Lower lobe of right lung (tissue), 2 donors: ENCODE measurements at regions not wholly inside any gene's neighbourhood (a gene's known extent, or its start where the extent isn't known, plus 50 kb on each side); places are given as distances from the start of the nearest gene placed in this dataset.

Source experiments
- ATAC-seq, 2 donors: fragments of 200-7000 bp; cut with Tn5 transposase; one replicate each; pipeline ENCODE4 v1.9.1; 2020 to 2022; ENCODE audit warnings: mild to moderate bottlenecking in 2 of 2, moderate library complexity in 2 of 2
- DNase-seq: peaks from one replicate; pipeline ENCODE4 v3.0.0-alpha.2; 2020
- H3K27ac ChIP-seq: fragments of 200-600 bp; one replicate; pipeline ENCODE4 v1.8.0; 2022
- H3K27me3 ChIP-seq: fragments of 200-600 bp; one replicate; pipeline ENCODE4 v1.8.0; 2022; ENCODE audit warnings: low read depth
- H3K36me3 ChIP-seq: fragments of 200-600 bp; one replicate; pipeline ENCODE4 v1.8.0; 2022; ENCODE audit warnings: mild to moderate bottlenecking
- H3K4me1 ChIP-seq: fragments of 200-600 bp; one replicate; pipeline ENCODE4 v1.8.0; 2022
- H3K4me3 ChIP-seq: fragments of 200-600 bp; one replicate; pipeline ENCODE4 v1.8.0; 2022; ENCODE audit warnings: mild to moderate bottlenecking
- H3K9me3 ChIP-seq: fragments of 200-600 bp; one replicate; pipeline ENCODE4 v1.8.0; 2022
- intact Hi-C: fragments of 100-400 bp; cut with DNase I; formaldehyde crosslinking; loops from one replicate; pipeline ENCODE4 v1.11.0; 2022
- TF ChIP-seq, protein P1 (sequence below): fragments of 200-600 bp; IDR thresholded peaks from one replicate; pipeline ENCODE4 v1.8.0; 2022; ENCODE audit warnings: antibody characterized with exemption, mild to moderate bottlenecking
- donor health status: DM: no; HTN: yes; CAD: no; lungs with severe emphysema.

DNA sequence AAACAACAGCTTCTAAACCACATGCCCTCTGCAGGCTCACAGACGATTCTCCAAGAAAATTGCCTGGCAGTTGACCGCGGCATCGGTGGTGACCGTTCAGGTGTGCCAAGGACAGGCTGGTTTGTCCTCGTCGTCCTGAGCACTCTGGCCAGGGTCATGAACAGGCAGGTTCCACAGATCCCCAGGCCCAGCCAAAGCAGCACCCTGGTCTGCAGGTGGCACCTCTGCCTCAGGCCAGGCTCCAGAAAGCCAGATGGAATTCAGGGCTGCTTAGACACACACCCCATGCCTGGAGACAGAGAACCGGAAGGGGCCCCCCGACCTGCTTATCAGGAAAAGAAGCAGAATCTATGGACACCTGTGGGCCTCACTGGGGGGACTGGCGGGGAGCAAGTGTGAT, 338.7 kb downstream of the BRD1 start:
- no peaks in the 10 kb centered on the region for H3K27me3 ChIP-seq
- no peak overlapping the region for H3K27ac ChIP-seq
- ATAC-seq, result no peak
- H3K9me3 ChIP-seq, result no peaks in the 10 kb centered on the region
- no peak for DNase-seq
- no peaks in the 10 kb centered on the region for H3K36me3 ChIP-seq
- no peaks in the 10 kb centered on the region for H3K4me1 ChIP-seq
- intact Hi-C loops, result no loop called here
- no peak overlapping the region for H3K4me3 ChIP-seq
- TF ChIP-seq, protein P1, sequence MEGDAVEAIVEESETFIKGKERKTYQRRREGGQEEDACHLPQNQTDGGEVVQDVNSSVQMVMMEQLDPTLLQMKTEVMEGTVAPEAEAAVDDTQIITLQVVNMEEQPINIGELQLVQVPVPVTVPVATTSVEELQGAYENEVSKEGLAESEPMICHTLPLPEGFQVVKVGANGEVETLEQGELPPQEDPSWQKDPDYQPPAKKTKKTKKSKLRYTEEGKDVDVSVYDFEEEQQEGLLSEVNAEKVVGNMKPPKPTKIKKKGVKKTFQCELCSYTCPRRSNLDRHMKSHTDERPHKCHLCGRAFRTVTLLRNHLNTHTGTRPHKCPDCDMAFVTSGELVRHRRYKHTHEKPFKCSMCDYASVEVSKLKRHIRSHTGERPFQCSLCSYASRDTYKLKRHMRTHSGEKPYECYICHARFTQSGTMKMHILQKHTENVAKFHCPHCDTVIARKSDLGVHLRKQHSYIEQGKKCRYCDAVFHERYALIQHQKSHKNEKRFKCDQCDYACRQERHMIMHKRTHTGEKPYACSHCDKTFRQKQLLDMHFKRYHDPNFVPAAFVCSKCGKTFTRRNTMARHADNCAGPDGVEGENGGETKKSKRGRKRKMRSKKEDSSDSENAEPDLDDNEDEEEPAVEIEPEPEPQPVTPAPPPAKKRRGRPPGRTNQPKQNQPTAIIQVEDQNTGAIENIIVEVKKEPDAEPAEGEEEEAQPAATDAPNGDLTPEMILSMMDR, result no peak

DNA sequence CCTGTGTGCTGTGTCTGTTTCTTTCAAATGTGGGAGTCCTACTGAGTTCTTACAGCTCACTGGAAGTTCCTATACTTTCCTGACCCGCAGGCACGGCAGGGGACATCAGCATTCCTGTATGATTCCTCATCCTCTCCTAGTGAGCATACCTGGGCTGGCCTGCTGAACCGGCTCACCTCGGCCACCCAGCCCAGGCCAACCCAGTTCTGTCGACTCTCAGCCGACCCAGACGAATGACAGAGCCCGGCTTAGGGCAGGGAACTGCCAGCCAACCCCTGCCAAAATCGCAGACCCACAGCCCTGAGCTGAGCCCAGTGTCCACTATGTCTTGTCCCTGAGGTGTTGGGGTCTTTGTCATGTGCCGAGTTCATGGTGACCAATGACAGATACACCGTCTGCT, 339.7 kb downstream of the BRD1 start:
- DNase-seq (no peak), ATAC-seq (peak in 1 of 2 donors; percentile 38)
- Histone ChIP-seq H3K27me3 (peaks cover 3% of the 10 kb centered on the region), H3K9me3 (no peaks in the 10 kb centered on the region), H3K4me1 (no peaks in the 10 kb centered on the region), H3K36me3 (no peaks in the 10 kb centered on the region), H3K4me3 (no peak overlapping the region), H3K27ac (no peak overlapping the region)
- intact Hi-C loops, result no loop called here
- TF ChIP-seq, protein P1, result no peak

DNA sequence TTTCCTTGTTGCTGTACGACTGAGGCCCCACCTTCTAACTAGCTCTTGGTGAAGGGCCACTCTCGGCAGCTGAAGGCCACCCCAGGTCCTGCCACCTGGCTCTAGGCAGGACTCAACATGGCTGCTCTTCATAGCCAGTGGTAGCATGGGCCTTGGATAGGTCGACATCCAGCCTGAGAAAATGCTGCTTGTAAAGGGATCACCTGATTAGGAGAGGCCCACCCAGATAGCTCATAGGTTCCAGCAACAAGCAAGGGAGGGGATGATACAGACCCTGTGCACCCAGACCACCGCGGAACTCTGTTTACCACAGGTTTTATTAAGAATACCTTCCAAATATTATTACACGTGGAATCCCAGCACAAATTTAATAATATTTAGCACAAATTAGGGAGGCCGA, 341.4 kb downstream of the BRD1 start:
- peaks cover 4% of the 10 kb centered on the region for H3K4me1 ChIP-seq
- ATAC-seq (no peak), DNase-seq (no peak)
- H3K27me3 ChIP-seq, result peaks cover 11% of the 10 kb centered on the region
- no peaks in the 10 kb centered on the region for H3K36me3 ChIP-seq
- H3K9me3 ChIP-seq, result no peaks in the 10 kb centered on the region
- no peak overlapping the region for H3K27ac ChIP-seq
- no peak overlapping the region for H3K4me3 ChIP-seq
- intact Hi-C loops, result no loop called here
- TF ChIP-seq, protein P1, result no peak

DNA sequence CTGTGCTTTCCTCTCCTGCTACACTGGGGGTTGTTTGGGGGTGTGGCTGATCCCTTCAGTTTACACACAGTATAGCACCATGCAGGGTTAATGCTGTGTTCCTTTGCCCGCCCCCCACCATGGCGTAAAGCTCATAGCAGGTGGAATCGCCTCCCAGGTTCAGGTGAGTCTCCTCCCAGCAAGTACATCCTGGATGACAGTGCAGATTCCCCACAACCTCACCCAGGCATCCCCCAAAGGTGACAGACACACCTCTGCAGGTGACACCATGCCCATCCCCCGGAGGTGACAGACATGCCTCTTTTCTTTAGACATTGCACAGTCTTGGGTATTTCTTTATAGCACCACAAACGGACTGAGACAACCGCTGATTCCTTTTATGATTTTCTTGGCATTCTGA, 343.7 kb downstream of the BRD1 start:
- peaks cover 11% of the 10 kb centered on the region for H3K27me3 ChIP-seq
- H3K4me1 ChIP-seq, result peaks cover 4% of the 10 kb centered on the region
- no peaks in the 10 kb centered on the region for H3K36me3 ChIP-seq
- no peak for DNase-seq
- H3K27ac ChIP-seq, result no peak overlapping the region
- no peak for ATAC-seq
- intact Hi-C loops, result no loop called here
- TF ChIP-seq, protein P1, result no peak
- H3K9me3 ChIP-seq, result no peaks in the 10 kb centered on the region
- H3K4me3 ChIP-seq, result no peak overlapping the region

DNA sequence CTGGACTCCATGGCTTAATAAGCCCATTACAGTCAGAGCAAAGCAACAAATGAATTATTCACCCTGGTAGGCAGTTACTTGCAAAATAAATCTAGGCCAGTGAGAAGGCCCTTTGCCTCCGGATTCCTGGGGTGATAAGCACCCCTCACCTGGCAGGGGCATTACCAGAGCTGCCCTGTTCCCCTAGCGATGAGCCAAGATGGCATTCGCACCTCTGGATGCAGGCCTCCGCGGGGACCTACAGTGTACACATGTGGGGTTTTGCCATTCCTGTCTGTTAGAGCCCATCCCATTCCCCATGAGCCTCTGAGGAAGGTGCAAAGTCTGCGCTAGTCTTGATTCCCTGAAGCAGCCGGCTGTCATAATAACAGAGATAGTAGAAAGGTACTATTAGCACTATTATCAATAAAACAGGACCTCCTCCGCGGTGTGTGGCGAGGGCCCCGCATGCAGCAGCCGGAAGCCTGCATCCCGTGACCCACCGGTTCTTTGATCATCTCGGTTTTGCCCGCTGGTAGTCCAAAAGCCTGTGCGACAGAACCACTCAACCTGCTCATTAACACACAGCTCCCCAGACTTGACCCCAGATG, 344.3 kb downstream of the BRD1 start:
- DNase-seq (no peak), ATAC-seq (no peak)
- no peak overlapping the region for H3K4me3 ChIP-seq
- no peak overlapping the region for H3K27ac ChIP-seq
- TF ChIP-seq, protein P1, result no peak
- H3K9me3 ChIP-seq, result no peaks in the 10 kb centered on the region
- intact Hi-C loops, result no loop called here
- H3K4me1 ChIP-seq, result peaks cover 4% of the 10 kb centered on the region
- no peaks in the 10 kb centered on the region for H3K36me3 ChIP-seq
- H3K27me3 ChIP-seq, result peaks cover 11% of the 10 kb centered on the region
